GM10847 (cell line): ENCODE measurements at regions not wholly inside any gene's neighbourhood (a gene's known extent, or its start where the extent isn't known, plus 50 kb on each side); places are given as distances from the start of the nearest gene placed in this dataset.

ENCODE experiments used
- POLR2A ChIP-seq: IDR thresholded peaks from 2 replicates; pipeline ENCODE4 v1.6.1; 2011; ENCODE audit not compliant: insufficient read length; ENCODE audit errors: extremely low read depth

DNA sequence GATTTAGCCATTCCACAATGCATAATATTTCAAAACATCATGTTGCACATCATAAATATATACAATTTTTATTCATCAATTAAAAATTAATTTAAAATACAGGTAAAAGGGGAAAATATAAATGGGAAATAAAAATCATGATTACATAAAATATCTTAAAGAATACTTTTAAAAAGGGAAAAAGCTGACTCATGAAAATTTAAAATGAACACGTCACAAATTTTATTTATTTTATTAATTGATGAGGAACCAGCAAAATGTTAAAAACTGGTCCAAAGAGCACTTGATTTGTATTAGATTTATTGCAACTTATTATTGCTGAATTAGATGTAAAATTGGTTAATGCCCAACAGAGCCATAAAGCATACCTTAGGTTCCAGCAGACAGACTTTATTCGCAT, 78.5 kb upstream of the ANK2 start:
- TF ChIP-seq POLR2A: no peak

DNA sequence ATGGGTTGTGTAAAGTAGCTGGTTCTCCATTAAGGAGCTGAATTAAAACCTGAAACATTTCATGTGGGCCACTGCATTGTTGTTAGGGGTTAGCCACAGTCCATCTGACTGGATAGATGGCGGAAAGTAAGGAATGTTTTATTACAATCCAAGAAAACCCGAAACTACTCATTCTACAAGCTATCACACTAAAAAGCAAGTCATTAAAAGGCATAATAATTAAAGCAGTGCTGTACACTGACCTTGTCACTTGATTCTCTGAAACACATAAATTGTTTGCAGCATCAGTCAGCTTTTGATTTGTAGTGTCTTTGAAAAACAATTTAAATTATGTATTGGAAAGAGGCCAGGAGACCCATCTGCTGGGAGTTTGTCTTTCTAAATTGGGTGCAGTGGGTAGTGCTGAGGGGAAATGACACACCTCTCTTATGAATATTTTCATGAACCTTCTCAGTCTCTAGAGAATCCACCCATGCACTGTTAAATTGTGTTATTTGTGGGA, 75.7 kb upstream of the ANK2 start:
- TF ChIP-seq POLR2A: no peak

DNA sequence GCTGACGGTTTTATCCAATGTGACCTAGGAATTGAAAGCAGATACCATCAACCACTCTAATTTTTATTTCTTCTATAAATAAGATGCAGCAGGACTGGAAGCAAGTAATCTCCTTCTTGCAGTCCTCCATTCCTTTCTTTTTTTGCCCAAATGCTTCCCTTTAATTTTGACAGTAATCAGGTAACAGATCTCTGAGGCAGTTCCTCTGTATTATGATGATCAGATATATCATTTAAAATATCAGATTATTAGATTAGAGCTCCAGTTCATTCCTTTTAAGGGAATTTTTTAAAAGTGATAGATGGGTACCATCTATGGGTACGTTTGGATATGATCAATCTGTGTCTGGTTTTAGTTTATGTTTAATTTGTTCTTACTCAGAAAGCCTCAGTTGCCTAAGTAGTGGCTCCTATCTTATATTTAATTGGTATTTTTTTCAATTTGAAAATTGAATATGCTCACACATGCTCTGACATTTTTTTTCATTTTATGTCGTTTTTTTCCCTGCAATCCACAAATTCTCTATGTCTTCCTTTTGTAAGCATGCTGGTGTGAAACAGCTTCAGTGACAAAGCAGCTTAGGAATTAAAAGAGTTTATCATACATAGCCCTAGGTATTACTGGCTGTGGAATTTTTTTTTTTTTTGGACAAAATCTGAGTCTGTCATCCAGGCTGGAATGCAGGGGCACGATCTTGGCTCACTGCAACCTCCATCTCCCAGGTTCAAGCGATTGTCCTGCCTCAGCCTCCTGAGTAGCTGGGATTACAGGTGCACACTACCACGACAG, 73.7 kb upstream of the ANK2 start:
- no peak for TF ChIP-seq POLR2A

GRCh38 chr4:112978691-112979472, 70.6 kb upstream of the ANK2 start:
- no peak for TF ChIP-seq POLR2A

DNA sequence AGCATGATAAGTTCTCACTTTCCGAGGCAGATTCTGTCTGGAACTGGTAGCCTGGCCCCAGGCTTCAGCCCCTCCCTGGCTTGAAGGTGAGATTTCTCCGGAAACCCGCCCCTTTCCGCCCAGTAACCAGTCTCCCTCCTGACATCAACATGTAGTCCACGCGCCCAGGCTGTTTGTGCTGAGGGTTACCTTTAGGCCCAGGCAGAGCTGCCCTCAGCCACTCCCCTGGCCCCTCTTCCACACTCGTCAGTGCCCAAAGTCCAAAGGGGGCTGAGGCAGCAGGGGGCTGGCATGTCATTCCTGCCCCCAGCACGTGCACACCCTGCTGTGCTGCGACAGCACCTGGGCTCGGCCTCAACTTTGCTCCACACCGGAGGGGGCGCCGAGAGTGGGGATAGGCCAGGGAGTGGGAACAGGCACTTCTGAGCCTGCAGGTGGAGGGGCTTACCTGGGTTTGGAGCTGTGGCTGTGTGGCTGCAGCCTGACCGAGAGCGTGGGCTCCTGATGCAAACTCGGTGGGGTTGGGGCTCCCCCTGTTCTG, 69.5 kb upstream of the ANK2 start:
- TF ChIP-seq POLR2A: no peak

DNA sequence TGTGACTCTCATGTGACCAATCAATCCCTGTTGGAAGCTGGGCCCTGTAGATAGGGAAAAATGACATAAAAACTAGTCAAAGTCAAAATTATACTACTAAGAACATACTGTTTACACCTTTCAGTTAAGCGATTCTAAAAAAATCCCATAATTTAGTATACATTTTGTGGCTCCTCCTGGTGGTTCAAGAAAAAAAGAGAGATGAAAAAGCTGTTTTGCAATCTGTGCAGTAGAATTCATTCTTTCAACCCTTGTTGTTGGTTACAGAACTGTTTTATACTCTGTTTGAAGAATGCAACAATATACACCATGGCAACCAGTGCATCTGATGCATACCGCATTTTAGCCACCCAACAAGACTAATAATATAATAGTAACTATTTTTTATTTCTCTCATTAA, 66.8 kb upstream of the ANK2 start:
- no peak for TF ChIP-seq POLR2A

DNA sequence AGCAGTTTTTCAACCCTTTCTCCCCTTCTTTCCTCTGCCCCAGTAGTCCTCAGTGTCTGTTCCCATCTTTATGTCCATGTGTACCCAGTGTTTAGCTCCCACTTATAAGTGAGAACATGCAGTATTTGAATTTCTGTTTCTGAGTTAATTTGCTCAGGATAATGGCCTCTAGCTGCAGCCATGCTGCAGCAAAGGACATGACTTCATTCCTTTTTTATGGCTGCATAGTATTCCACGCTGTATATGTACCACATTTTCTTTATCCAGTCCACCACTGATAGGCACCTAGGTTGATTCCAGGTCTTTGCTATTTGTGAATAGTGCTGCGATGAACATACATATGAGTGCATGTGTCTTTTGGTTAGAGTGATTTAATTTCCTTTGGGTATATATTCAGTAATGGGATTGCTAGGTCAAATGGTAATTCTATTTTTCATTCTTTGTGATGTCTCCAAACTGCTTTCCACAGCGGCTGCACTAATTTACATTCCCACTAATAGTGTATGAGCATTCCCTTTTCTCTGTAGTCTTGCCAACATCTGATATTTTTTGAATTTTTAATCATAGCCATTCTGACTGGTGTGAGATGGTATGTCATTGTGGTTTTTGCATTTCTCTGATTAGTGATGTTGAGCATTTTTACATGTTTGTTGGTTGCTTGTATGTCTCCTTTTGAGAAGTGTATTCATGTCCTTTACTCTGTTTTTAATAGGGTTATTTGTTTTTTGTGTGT, 54.6 kb upstream of the ANK2 start:
- TF ChIP-seq POLR2A: no peak
